ENCODE measurements at regions not wholly inside any gene's neighbourhood (a gene's known extent, or its start where the extent isn't known, plus 50 kb on each side); places are given as distances from the start of the nearest gene placed in this dataset.
"Not testable (repeated sequence)": the region's sequence is repeated elsewhere in the genome, so short reads cannot be mapped to it uniquely, and the experiment has no call there.

DNA sequence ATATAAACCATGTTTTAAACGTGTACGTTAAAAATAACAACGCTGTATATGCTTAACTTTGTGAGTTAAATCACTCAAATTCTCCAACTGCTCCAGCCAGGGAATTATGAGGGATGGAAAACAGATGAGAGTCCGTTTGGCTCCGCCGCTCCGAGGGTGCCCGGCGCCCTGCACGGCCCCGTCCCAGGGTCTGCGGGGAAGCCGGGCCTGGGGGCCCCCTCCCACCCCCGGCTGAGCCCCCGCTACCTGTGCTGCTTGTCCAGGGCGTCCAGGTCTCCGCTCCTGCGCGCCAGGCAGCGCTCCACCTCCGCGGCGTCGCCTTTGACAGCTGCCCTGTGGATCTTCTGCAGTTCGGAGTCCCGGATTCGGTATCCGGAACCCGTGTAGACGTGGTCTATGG is 415.5 kb downstream of the FOXD4L4 start:
- H3K27ac ChIP-seq; H3K4me1 ChIP-seq; H3K4me3 ChIP-seq; DNase-seq; H3K9me3 ChIP-seq; H3K27me3 ChIP-seq; ATAC-seq; intact Hi-C loops (cut with DNase I); H3K36me3 ChIP-seq: not testable (repeated sequence)
- 2 to 4% methylated on average over 7 to 9 of the region's 30 CpGs for WGBS, 2 donors

DNA sequence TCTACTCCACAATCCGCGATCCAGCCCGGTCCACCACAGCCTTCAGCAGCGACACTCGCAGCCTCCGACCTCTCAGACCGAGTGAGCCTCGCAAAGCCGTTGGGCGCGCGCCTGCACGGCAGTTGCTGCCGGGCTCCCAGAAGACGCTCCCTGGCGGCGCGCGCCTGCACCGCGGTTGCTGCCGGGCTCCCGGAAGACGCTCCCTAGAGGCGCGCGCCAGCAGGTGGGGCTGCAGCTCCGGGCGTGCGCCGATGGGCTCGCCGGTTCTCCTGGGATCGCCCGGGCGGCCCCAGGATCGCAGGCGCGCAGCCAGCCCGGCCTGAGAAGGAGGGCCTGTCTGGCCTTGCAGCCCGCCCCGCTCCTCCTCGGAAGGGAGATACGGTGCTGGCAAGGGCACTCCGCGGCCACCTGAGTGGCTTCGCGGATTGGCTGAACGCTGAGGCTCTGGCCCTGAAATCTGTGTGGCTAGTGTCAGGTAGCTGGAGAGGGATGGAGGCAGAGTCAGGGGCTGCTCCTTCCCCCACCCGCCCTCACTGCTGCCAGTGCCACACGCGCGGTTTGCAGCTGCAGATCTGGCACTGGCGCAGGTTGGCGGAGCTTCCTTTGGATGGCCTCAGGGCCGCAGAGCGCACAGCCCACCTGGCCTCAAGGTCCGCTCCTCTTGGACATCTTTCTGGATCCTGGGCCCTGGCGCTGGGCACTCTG is 416.2 kb downstream of the FOXD4L4 start:
- H3K36me3 ChIP-seq; H3K4me1 ChIP-seq; H3K27me3 ChIP-seq; H3K27ac ChIP-seq; H3K9me3 ChIP-seq; intact Hi-C loops (cut with DNase I): not testable (repeated sequence)
- peak; percentile 5 to 50 for DNase-seq
- WGBS, 2 donors = 1 to 2% methylated on average over 28 to 29 of the region's 59 CpGs
- TF ChIP-seq, protein P1, sequence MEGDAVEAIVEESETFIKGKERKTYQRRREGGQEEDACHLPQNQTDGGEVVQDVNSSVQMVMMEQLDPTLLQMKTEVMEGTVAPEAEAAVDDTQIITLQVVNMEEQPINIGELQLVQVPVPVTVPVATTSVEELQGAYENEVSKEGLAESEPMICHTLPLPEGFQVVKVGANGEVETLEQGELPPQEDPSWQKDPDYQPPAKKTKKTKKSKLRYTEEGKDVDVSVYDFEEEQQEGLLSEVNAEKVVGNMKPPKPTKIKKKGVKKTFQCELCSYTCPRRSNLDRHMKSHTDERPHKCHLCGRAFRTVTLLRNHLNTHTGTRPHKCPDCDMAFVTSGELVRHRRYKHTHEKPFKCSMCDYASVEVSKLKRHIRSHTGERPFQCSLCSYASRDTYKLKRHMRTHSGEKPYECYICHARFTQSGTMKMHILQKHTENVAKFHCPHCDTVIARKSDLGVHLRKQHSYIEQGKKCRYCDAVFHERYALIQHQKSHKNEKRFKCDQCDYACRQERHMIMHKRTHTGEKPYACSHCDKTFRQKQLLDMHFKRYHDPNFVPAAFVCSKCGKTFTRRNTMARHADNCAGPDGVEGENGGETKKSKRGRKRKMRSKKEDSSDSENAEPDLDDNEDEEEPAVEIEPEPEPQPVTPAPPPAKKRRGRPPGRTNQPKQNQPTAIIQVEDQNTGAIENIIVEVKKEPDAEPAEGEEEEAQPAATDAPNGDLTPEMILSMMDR (IDR thresholded peaks at IDR 0.05) = peak in 7 of 9 donors; percentile 8 to 50 (median 36)
- ATAC-seq = peak; percentile 73 to 99 (median 96)
- H3K4me3 ChIP-seq = peak overlapping the region in 9 of 10 donors; percentile 22 to 51 (median 33)

DNA sequence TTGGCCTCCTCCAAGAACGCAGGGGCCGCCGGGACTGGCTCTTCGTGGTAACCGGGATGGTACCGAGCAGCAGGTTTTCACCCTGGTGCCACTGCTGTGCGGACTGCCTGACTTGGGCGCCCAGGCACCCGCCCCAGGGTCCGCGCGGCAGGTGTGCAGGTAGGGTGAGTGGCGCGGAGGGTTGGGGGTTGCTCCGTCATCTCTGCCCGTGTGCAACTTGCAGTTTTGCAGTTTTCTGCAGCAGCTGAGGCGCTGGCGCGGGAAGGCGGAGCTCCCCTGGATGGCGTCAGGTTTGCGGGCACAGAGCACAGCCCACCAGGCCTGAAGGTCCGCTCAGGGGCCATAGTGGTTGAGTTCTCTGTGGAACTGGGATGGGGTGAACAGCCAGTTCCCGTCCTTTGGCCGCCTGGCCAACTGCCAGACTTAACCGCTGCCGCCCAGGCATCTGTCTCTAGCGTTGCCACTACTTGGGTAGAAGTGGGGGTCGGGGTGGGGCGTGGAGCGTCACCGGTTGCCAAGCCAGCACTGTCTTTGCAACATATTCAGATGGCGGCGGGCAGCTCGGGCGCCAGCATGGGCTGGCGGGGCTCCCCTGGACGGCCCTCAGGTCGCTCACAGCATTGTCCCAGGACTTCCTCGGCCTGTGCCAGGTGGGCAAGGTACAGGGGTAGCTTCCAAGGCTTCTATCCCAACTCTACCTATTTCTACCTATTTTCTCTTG is 417.2 kb downstream of the FOXD4L4 start:
- H3K4me1 ChIP-seq; H3K27me3 ChIP-seq; DNase-seq; intact Hi-C loops (cut with DNase I); H3K36me3 ChIP-seq; ATAC-seq; H3K27ac ChIP-seq; H3K9me3 ChIP-seq: not testable (repeated sequence)
- 8 to 18% methylated on average over 20 to 23 of the region's 40 CpGs for WGBS, 2 donors
- peak overlapping the region in 4 of 10 donors; percentile 22 to 35 (median 28) for H3K4me3 ChIP-seq

DNA sequence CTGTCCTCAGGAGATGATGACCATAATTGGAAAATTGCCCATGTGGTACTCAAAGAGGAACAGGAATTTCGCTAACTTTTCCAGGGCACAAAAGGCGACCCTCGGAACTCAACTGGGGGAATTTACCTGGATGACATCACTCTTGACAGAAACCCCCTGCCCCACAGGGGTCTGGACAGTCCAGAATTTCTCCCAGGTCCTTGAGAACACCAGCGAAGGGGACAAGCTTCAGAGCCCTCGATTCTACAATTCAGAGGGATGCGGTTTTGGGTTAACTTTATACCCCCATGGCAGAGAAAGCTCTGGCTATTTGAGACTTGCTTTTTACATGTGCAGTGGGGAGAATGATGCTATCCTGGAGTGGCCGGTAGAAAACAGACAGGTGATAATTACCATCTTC is 445.4 kb downstream of the FOXD4L4 start:
- H3K27me3 ChIP-seq; H3K9me3 ChIP-seq; H3K4me3 ChIP-seq; ATAC-seq; H3K27ac ChIP-seq; H3K36me3 ChIP-seq; DNase-seq; H3K4me1 ChIP-seq; intact Hi-C loops (cut with DNase I): not testable (repeated sequence)
- WGBS, 2 donors = 85 to 93% methylated on average over 2 to 5 of the region's 7 CpGs

DNA sequence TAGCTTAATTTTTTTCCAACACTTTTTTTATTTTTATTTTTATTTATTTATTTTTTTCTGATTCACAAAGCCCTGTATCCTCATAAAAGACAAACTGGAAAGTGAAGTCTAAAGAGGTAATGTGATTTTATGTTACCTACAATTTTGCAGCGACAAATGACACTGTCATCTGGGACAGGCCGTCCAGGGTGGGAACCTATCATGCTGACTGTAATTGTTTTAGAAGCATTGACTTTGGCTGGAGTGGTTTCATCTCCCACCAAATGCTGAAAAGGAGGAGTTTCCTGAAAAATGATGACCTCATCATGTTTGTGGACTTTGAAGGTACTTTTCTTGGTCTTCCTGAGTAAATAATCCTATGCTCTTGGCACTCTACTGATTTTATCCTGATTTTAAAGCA is 446.7 kb downstream of the FOXD4L4 start:
- DNase-seq; H3K9me3 ChIP-seq; H3K4me3 ChIP-seq; H3K27ac ChIP-seq; H3K36me3 ChIP-seq; intact Hi-C loops (cut with DNase I); H3K4me1 ChIP-seq; H3K27me3 ChIP-seq: not testable (repeated sequence)
- peak in 1 of 8 donors; percentile 35 for ATAC-seq
- 51 to 70% methylated on average over 2 of the region's 2 CpGs for WGBS, 2 donors

DNA sequence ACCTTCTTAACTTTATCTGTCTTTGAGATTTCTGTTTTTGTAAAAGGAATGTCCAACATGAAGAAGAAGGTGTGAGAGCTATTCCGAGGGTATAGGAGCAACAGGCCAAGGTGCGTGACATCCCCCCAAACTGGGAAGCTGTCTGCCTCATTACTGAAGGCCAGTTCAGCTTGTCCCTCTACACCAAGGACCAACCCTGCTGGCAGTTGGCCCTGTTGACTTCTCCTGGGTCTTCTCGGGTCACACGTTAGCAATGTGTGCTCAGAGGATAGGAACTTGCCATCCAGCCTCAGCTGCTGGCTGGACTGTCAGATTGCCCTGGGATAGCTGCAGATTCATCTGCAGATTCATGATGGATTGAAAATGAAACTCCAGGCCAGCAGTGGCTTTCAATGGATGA is 460.3 kb downstream of the FOXD4L4 start:
- H3K9me3 ChIP-seq; H3K27ac ChIP-seq; H3K27me3 ChIP-seq; ATAC-seq; H3K4me3 ChIP-seq; DNase-seq; H3K36me3 ChIP-seq; intact Hi-C loops (cut with DNase I); H3K4me1 ChIP-seq: not testable (repeated sequence)
- WGBS, 2 donors = 76 to 82% methylated on average over 2 of the region's 4 CpGs

DNA sequence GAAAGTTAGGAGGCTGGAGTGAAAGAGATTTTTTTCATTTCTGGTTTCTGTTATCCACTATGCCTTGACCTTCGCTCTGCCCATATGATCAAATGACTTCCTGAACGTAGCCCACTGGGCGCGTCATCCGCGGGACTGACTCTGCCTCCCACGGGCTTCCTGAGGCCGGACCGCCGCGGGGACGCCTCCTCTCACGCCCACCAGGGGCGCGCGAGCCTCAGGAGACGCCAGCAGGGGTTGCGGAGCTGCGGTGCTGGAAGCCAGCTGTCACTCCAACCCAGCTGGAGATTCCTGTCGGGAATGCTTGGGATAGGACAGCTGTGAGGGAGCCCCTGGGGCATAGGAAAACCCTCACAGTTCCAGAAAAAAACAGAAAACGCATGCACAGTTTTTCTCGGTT is 461.5 kb downstream of the FOXD4L4 start:
- intact Hi-C loops (cut with DNase I); H3K27ac ChIP-seq; H3K36me3 ChIP-seq; H3K4me1 ChIP-seq; H3K27me3 ChIP-seq; H3K9me3 ChIP-seq: not testable (repeated sequence)
- peak; percentile 89 to 98 (median 92) for ATAC-seq
- 34 to 38% methylated on average over 15 to 17 of the region's 22 CpGs for WGBS, 2 donors
- peak overlapping the region in 1 of 10 donors; percentile 14 for H3K4me3 ChIP-seq
- TF ChIP-seq, protein P1 (IDR thresholded peaks at IDR 0.05) = peak in 6 of 9 donors; percentile 21 to 53 (median 33)
- DNase-seq = peak in 1 of 2 donors; percentile 52

DNA sequence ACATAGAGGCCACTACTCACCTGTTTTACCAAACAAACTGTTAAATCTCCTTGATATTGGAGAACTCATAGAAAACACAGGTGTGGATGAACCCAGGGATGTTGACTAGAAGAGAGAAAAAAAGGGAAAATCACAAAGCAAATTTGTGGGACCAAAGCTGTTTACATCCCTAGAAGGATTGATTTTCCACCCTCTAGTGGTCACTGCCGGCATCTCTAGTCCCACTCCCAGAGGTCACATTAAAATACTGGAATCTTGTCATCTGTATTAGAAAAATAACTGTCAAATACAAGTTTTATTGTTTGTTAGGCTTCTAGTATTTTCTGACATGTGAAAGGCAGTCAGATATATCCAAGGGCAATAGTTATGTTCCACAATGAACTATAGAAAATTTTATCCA is 469.7 kb downstream of the FOXD4L4 start:
- H3K36me3 ChIP-seq; DNase-seq; intact Hi-C loops (cut with DNase I); H3K27me3 ChIP-seq; H3K27ac ChIP-seq; H3K4me3 ChIP-seq; ATAC-seq; H3K4me1 ChIP-seq; H3K9me3 ChIP-seq: not testable (repeated sequence)
- WGBS, 2 donors = no CpG with 5 or more reads among the region's 1 CpG

DNA sequence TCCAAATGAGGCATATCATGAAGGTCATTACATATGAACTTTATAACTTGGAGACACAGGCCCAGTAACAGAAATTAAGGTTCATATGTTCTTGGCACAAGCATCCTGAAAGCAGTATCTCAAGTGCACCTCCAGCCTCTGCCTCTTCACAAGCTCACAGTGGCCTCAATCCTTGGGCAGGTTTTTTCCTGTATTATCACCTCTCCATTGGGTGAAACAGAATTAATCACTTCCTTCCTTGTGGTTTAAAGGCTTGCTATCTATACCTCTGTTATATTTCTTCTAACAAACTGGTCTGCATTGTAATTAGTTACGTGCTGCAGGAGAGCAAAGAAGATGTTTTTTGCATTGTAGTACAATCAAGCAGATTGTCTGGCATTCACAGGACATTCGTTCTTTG is 471.0 kb downstream of the FOXD4L4 start:
- no CpG with 5 or more reads among the region's 2 CpGs for WGBS, 2 donors

More for the DNA sequence above, 471.0 kb downstream of the FOXD4L4 start:
- H3K9me3 ChIP-seq; DNase-seq; intact Hi-C loops (cut with DNase I); H3K4me1 ChIP-seq; ATAC-seq; H3K27ac ChIP-seq; H3K27me3 ChIP-seq; H3K36me3 ChIP-seq; H3K4me3 ChIP-seq: not testable (repeated sequence)
